ENCODE measurements at regions not wholly inside any gene's neighbourhood (a gene's known extent, or its start where the extent isn't known, plus 50 kb on each side); places are given as distances from the start of the nearest gene placed in this dataset.

DNA sequence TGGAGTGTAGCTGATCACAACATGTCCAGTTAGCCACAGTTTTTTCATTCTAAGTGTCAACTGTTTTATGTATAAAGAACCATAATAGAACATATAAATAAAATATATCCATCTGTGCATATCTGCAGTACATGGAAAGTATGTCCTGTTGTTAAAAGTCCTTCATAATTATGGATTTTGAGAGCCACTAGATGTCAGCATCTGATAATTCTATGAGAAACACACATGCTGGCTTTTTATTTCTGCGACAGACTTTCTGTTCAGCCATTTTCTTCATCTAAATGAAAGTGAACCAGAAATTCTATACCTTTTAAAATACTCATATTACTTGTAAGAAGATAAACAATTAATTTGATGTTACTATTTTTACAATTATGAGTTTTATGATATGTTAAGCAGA is 251.5 kb downstream of the GPM6A start:
- TF ChIP-seq, protein P1, sequence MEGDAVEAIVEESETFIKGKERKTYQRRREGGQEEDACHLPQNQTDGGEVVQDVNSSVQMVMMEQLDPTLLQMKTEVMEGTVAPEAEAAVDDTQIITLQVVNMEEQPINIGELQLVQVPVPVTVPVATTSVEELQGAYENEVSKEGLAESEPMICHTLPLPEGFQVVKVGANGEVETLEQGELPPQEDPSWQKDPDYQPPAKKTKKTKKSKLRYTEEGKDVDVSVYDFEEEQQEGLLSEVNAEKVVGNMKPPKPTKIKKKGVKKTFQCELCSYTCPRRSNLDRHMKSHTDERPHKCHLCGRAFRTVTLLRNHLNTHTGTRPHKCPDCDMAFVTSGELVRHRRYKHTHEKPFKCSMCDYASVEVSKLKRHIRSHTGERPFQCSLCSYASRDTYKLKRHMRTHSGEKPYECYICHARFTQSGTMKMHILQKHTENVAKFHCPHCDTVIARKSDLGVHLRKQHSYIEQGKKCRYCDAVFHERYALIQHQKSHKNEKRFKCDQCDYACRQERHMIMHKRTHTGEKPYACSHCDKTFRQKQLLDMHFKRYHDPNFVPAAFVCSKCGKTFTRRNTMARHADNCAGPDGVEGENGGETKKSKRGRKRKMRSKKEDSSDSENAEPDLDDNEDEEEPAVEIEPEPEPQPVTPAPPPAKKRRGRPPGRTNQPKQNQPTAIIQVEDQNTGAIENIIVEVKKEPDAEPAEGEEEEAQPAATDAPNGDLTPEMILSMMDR (IDR thresholded peaks at IDR 0.05), result peak; percentile 56
- no peak for TF ChIP-seq MAX (IDR thresholded peaks at IDR 0.05)
- TF ChIP-seq POLR2A (IDR thresholded peaks at IDR 0.05; ENCODE audit: low read length), result no peak
- TF ChIP-seq ZFP36 (IDR thresholded peaks at IDR 0.05; ENCODE audit: borderline replicate concordance, partially characterized antibody), result no peak
- TF ChIP-seq KDM1A (IDR thresholded peaks at IDR 0.05; ENCODE audit: low read depth), result no peak
- TF ChIP-seq JUN (IDR thresholded peaks at IDR 0.05), result no peak
- TF ChIP-seq CEBPB (IDR thresholded peaks at IDR 0.05), result no peak
- TF ChIP-seq PHF8 (IDR thresholded peaks at IDR 0.05; ENCODE audit: borderline replicate concordance, low read depth), result no peak
- no peak for TF ChIP-seq CHD4 (IDR thresholded peaks at IDR 0.05; ENCODE audit: borderline replicate concordance)
